ENCODE measurements at regions not wholly inside any gene's neighbourhood (a gene's known extent, or its start where the extent isn't known, plus 50 kb on each side); places are given as distances from the start of the nearest gene placed in this dataset.
A peak's percentile ranks its signal among the peaks of the same experiment; 100 is the strongest.

- peak; percentile 79 for FAIRE-seq
Measured at GRCh38 chr13:22563272-22563671, 617.5 kb upstream of the SGCG start.

- FAIRE-seq: no peak
Measured at GRCh38 chr13:22569811-22570210, 611.0 kb upstream of the SGCG start.

- no peak for FAIRE-seq
Measured at GRCh38 chr13:22589880-22590279, 590.9 kb upstream of the SGCG start.

GRCh38 chr13:22592515-22592914, 588.3 kb upstream of the SGCG start:
- no peak for FAIRE-seq

- no peak for FAIRE-seq
Measured at GRCh38 chr13:22594041-22594440, 586.7 kb upstream of the SGCG start.

GRCh38 chr13:22596171-22596863, 584.5 kb upstream of the SGCG start:
- no peak for FAIRE-seq

- FAIRE-seq: no peak
Measured at GRCh38 chr13:22599156-22599555, 581.6 kb upstream of the SGCG start.

- FAIRE-seq: no peak
Measured at GRCh38 chr13:22618002-22618401, 562.8 kb upstream of the SGCG start.

GRCh38 chr13:22625691-22626090, 555.1 kb upstream of the SGCG start:
- FAIRE-seq: no peak

GRCh38 chr13:22629374-22629773, 551.4 kb upstream of the SGCG start:
- no peak for FAIRE-seq

- FAIRE-seq: no peak
Measured at GRCh38 chr13:22642088-22642487, 538.7 kb upstream of the SGCG start.

- FAIRE-seq: no peak
Measured at GRCh38 chr13:22644941-22645340, 535.8 kb upstream of the SGCG start.

GRCh38 chr13:22647156-22647850, 533.5 kb upstream of the SGCG start:
- FAIRE-seq: no peak

- FAIRE-seq: no peak
Measured at GRCh38 chr13:22648320-22648801, 532.4 kb upstream of the SGCG start.

GRCh38 chr13:22652796-22653195, 528.0 kb upstream of the SGCG start:
- no peak for FAIRE-seq

GRCh38 chr13:22653866-22654265, 526.9 kb upstream of the SGCG start:
- no peak for FAIRE-seq

GRCh38 chr13:22655106-22655852, 525.5 kb upstream of the SGCG start:
- FAIRE-seq: no peak

- no peak for FAIRE-seq
Measured at GRCh38 chr13:22662771-22663170, 518.0 kb upstream of the SGCG start.

GRCh38 chr13:22665506-22665905, 515.3 kb upstream of the SGCG start:
- no peak for FAIRE-seq

GRCh38 chr13:22690756-22691155, 490.0 kb upstream of the SGCG start:
- no peak for FAIRE-seq

- no peak for FAIRE-seq
Measured at GRCh38 chr13:22693691-22694090, 487.1 kb upstream of the SGCG start.

GRCh38 chr13:22696433-22696832, 484.3 kb upstream of the SGCG start:
- FAIRE-seq: no peak

- no peak for FAIRE-seq
Measured at GRCh38 chr13:22698467-22698866, 482.3 kb upstream of the SGCG start.
